ENCODE measurements at regions not wholly inside any gene's neighbourhood (a gene's known extent, or its start where the extent isn't known, plus 50 kb on each side); places are given as distances from the start of the nearest gene placed in this dataset.
A peak's percentile ranks its signal among the peaks of the same experiment; 100 is the strongest.

GRCh38 chr3:171533702-171534101 lies 73.5 kb upstream of the TNIK start:
- no peak for TF ChIP-seq CTCF (IDR thresholded peaks at IDR 0.05; ENCODE audit: insufficient read depth, low read length)
- DNase-seq (ENCODE audit: low read depth), result no peak
- no peak overlapping the region for H3K4me3 ChIP-seq (ENCODE audit: low read depth, low read length)

- no peak for DNase-seq (ENCODE audit: low read depth)
- TF ChIP-seq CTCF (IDR thresholded peaks at IDR 0.05; ENCODE audit: insufficient read depth, low read length), result no peak
These were observed 72.1 kb upstream of the TNIK start for GRCh38 chr3:171532294-171532693.

GRCh38 chr3:171531716-171532115 lies 71.5 kb upstream of the TNIK start:
- no peak overlapping the region for H3K4me3 ChIP-seq (ENCODE audit: low read depth, low read length)
- no peak for TF ChIP-seq CTCF (IDR thresholded peaks at IDR 0.05; ENCODE audit: insufficient read depth, low read length)
- DNase-seq (ENCODE audit: low read depth), result no peak

More at GRCh38 chr3:171532294-171532693, 72.1 kb upstream of the TNIK start:
- H3K4me3 ChIP-seq (ENCODE audit: low read depth, low read length), result no peak overlapping the region

- H3K4me3 ChIP-seq (ENCODE audit: low read depth, low read length), result no peak overlapping the region
- TF ChIP-seq CTCF (IDR thresholded peaks at IDR 0.05; ENCODE audit: insufficient read depth, low read length), result no peak
- peak; percentile 31 for DNase-seq (ENCODE audit: low read depth)
These were observed 67.9 kb upstream of the TNIK start for GRCh38 chr3:171528102-171528501.

- TF ChIP-seq CTCF (IDR thresholded peaks at IDR 0.05; ENCODE audit: insufficient read depth, low read length), result no peak
- no peak overlapping the region for H3K4me3 ChIP-seq (ENCODE audit: low read depth, low read length)
- peak; percentile 74 for DNase-seq (ENCODE audit: low read depth)
These were observed 66.7 kb upstream of the TNIK start for GRCh38 chr3:171526869-171527268.

- TF ChIP-seq CTCF (IDR thresholded peaks at IDR 0.05; ENCODE audit: insufficient read depth, low read length), result no peak
- peak; percentile 51 for DNase-seq (ENCODE audit: low read depth)
- H3K4me3 ChIP-seq (ENCODE audit: low read depth, low read length), result no peak overlapping the region
These were observed 65.9 kb upstream of the TNIK start for GRCh38 chr3:171526146-171526545.

- no peak overlapping the region for H3K4me3 ChIP-seq (ENCODE audit: low read depth, low read length)
- no peak for TF ChIP-seq CTCF (IDR thresholded peaks at IDR 0.05; ENCODE audit: insufficient read depth, low read length)
- DNase-seq (ENCODE audit: low read depth), result peak; percentile 16
These were observed 65.2 kb upstream of the TNIK start for GRCh38 chr3:171525437-171525836.
